HepG2 (cell line): ENCODE measurements at regions not wholly inside any gene's neighbourhood (a gene's known extent, or its start where the extent isn't known, plus 50 kb on each side); places are given as distances from the start of the nearest gene placed in this dataset.

Experiments used
- ATAC-seq: fragments of 200-7000 bp; cut with Tn5 transposase; 3 replicates; pipeline ENCODE4 v1.9.1; 2020; ENCODE audit warnings: mild to moderate bottlenecking, moderate library complexity
- BruUV-seq: library from RNA; stranded (reverse); fragments of 400-500 nt; replicated peaks from 2 replicates; lab custom pipeline; 2021; lab: Mats Ljungman, UMichigan
- CTCF ChIA-PET: fragments of 300-600 bp; formaldehyde crosslinking; extraction: SDS; loops from one replicate; lab custom pipeline; 2021; ENCODE audit warnings: low total read pairs, inconsistent platforms, low intra/inter-chr PET ratio; lab: Yijun Ruan, JAX
- POLR2A ChIA-PET: fragments of 350-600 bp; sonication (Branson Sonifier 250); formaldehyde crosslinking; loops from one replicate; lab custom pipeline; 2020; ENCODE audit warnings: antibody characterized with exemption, inconsistent platforms; lab: Yijun Ruan, JAX
- DNase-seq: peaks from one replicate; pipeline ENCODE4 v3.0.0-alpha.2; 2015; ENCODE audit warnings: low spot score
- FAIRE-seq: peaks from 3 replicates; lab custom pipeline; 2011; peaks lifted over from hg19 to GRCh38; lab: Jason Lieb, UNC
- H2AFZ ChIP-seq: one replicate; pipeline ENCODE4 v1.6.1; 2011; ENCODE audit warnings: low read length, inconsistent platforms
- H3K27ac ChIP-seq: fragments of 300-600 bp; 3 replicates; pipeline ENCODE4 v1.8.0; 2011; ENCODE audit warnings: mixed run types, mild to moderate bottlenecking, mixed read lengths, low read length, inconsistent platforms; ENCODE audit not compliant: insufficient read depth; ENCODE audit errors: extremely low read length
- H3K27me3 ChIP-seq, 2 experiments: fragments of 200-600 bp in 1 of 2; 2 replicates in 1 of 2; 3 replicates in 1 of 2; pipeline versions ENCODE4 v1.6.0 to v1.8.0; 2011; ENCODE audit warnings: low read length in 2 of 2, mild to moderate bottlenecking in 2 of 2, moderate library complexity in 2 of 2, inconsistent platforms in 1 of 2; ENCODE audit not compliant: insufficient read depth in 2 of 2, control insufficient read depth in 1 of 2
- H3K36me3 ChIP-seq, 2 experiments: fragments of 200-600 bp in 1 of 2; replicated peaks in 1 of 2; 2 replicates in 1 of 2; 3 replicates in 1 of 2; pipeline versions ENCODE4 v1.5.1 to v1.8.0; 2011; ENCODE audit warnings: low read length in 2 of 2, inconsistent platforms in 1 of 2; ENCODE audit not compliant: insufficient read depth in 2 of 2, control insufficient read depth in 1 of 2
- H3K4me1 ChIP-seq: 2 replicates; pipeline ENCODE4 v1.5.1; 2012; ENCODE audit warnings: low read length, inconsistent platforms; ENCODE audit not compliant: insufficient read depth
- H3K4me2 ChIP-seq: 2 replicates; pipeline ENCODE4 v1.6.0; 2011; ENCODE audit warnings: low read depth, low read length, inconsistent platforms
- H3K4me3 ChIP-seq, 3 experiments: fragments of 200-600 bp in 1 of 3; sonication (generic), shearing (Covaris generic) in 1 of 3; replicated peaks in 1 of 3; 2 replicates each; pipeline ENCODE4 v1.5.1; 2011 to 2016; ENCODE audit warnings: low read length in 3 of 3, inconsistent platforms in 2 of 3, low read depth in 2 of 3, mild to moderate bottlenecking in 2 of 3, control low read depth in 1 of 3, mixed read lengths in 1 of 3; ENCODE audit not compliant: insufficient read depth in 1 of 3
- H3K79me2 ChIP-seq: one replicate; pipeline ENCODE4 v1.6.1; 2011; ENCODE audit warnings: low read length, inconsistent platforms; ENCODE audit not compliant: insufficient read depth
- H3K9ac ChIP-seq: 2 replicates; pipeline ENCODE4 v1.6.0; 2011; ENCODE audit warnings: mild to moderate bottlenecking, low read depth, low read length, inconsistent platforms; ENCODE audit not compliant: insufficient read depth
- H3K9me3 ChIP-seq: 2 replicates; pipeline ENCODE4 v1.5.1; 2012; ENCODE audit warnings: mild to moderate bottlenecking, low read length
- H4K20me1 ChIP-seq: 2 replicates; pipeline ENCODE4 v1.6.0; 2011; ENCODE audit warnings: inconsistent platforms, mild to moderate bottlenecking, low read length, moderate library complexity; ENCODE audit not compliant: insufficient read depth
- BORCS8-MEF2B ChIP-seq: sonication (generic); formaldehyde crosslinking; IDR thresholded peaks from 2 replicates; pipeline ENCODE4 v1.8.0; 2022; ENCODE audit warnings: mild to moderate bottlenecking, missing genetic modification reagents
- CBX2 ChIP-seq, 2 experiments: fragments of 200-600 bp in 1 of 2; sonication (generic); formaldehyde crosslinking in 1 of 2; IDR thresholded peaks; 2 replicates each; pipeline versions ENCODE4 v1.7.0 to v1.8.1; 2018 to 2022; ENCODE audit warnings: low read depth in 2 of 2, low read length in 1 of 2, mild to moderate bottlenecking in 1 of 2, missing genetic modification reagents in 1 of 2
- ETS1 ChIP-seq: sonication (generic); formaldehyde crosslinking; IDR thresholded peaks from 2 replicates; pipeline ENCODE4 v1.4.0; 2020; ENCODE audit warnings: missing genetic modification reagents
- FIP1L1 ChIP-seq: fragments of 200-400 bp; formaldehyde crosslinking; IDR thresholded peaks from 2 replicates; pipeline ENCODE4 v1.6.1; 2018; ENCODE audit warnings: low read depth, mild to moderate bottlenecking, low read length, moderate library complexity, borderline replicate concordance; ENCODE audit not compliant: insufficient read depth
- FLYWCH1 ChIP-seq: sonication (generic); formaldehyde crosslinking; IDR thresholded peaks from 2 replicates; pipeline ENCODE4 v1.8.1; 2023; ENCODE audit warnings: mild to moderate bottlenecking, missing genetic modification reagents
- JARID2 ChIP-seq: sonication (generic); formaldehyde crosslinking; IDR thresholded peaks from 2 replicates; pipeline ENCODE4 v1.8.1; 2023; ENCODE audit warnings: missing genetic modification reagents, inconsistent platforms; ENCODE audit not compliant: insufficient replicate concordance
- KAT8 ChIP-seq: IDR thresholded peaks from 2 replicates; pipeline ENCODE4 v1.6.1; 2016; ENCODE audit warnings: missing genetic modification reagents, missing compliant biosample characterization
- MLX ChIP-seq: IDR thresholded peaks from 2 replicates; pipeline ENCODE4 v1.6.1; 2016
- NFYB ChIP-seq: sonication (generic); formaldehyde crosslinking; IDR thresholded peaks from 2 replicates; pipeline ENCODE4 v1.4.0; 2020; ENCODE audit warnings: missing genetic modification reagents
- NKX3-1 ChIP-seq: sonication (generic); formaldehyde crosslinking; IDR thresholded peaks from 2 replicates; pipeline ENCODE4 v1.5.0; 2020; ENCODE audit warnings: missing genetic modification reagents
- RORA ChIP-seq: sonication (generic); formaldehyde crosslinking; IDR thresholded peaks from 2 replicates; pipeline ENCODE4 v1.5.0; 2020; ENCODE audit warnings: mild to moderate bottlenecking, missing genetic modification reagents, moderate library complexity
- SIX4 ChIP-seq: sonication (generic); formaldehyde crosslinking; IDR thresholded peaks from 2 replicates; pipeline ENCODE4 v1.4.0; 2020; ENCODE audit warnings: missing genetic modification reagents
- SMYD3 ChIP-seq: sonication (generic); formaldehyde crosslinking; IDR thresholded peaks from 2 replicates; pipeline ENCODE4 v1.8.1; 2023; ENCODE audit warnings: mild to moderate bottlenecking, missing genetic modification reagents
- SNRNP70 ChIP-seq: fragments of 200-400 bp; formaldehyde crosslinking; IDR thresholded peaks from 2 replicates; pipeline ENCODE4 v1.6.1; 2017; ENCODE audit warnings: mild to moderate bottlenecking, low read depth, low read length, moderate library complexity
- SPEN ChIP-seq: sonication (generic); formaldehyde crosslinking; IDR thresholded peaks from 2 replicates; pipeline ENCODE4 v1.5.1; 2020; ENCODE audit warnings: low read depth, mild to moderate bottlenecking, missing genetic modification reagents
- TCF7 ChIP-seq: sonication (generic); IDR thresholded peaks from 2 replicates; pipeline ENCODE4 v1.6.1; 2016; ENCODE audit warnings: antibody characterized with exemption, low read depth
- ZNF282 ChIP-seq: fragments of 450-650 bp; IDR thresholded peaks from 2 replicates; pipeline ENCODE4 v1.6.1; 2018; ENCODE audit not compliant: partially characterized antibody
- ZNF354B ChIP-seq: sonication (generic); formaldehyde crosslinking; IDR thresholded peaks from 2 replicates; pipeline ENCODE4 v1.8.0; 2022; ENCODE audit warnings: mild to moderate bottlenecking, missing genetic modification reagents
- ZNF558 ChIP-seq: sonication (generic); formaldehyde crosslinking; IDR thresholded peaks from 2 replicates; pipeline ENCODE4 v1.9.0; 2022; ENCODE audit warnings: mild to moderate bottlenecking, missing genetic modification reagents, borderline replicate concordance
- ZNF747 ChIP-seq: sonication (generic); formaldehyde crosslinking; IDR thresholded peaks from 2 replicates; pipeline ENCODE4 v1.8.1; 2023; ENCODE audit warnings: missing genetic modification reagents, mild to moderate bottlenecking, borderline replicate concordance
- ZNF878 ChIP-seq: sonication (generic); formaldehyde crosslinking; IDR thresholded peaks from 2 replicates; pipeline ENCODE4 v1.8.1; 2023; ENCODE audit warnings: mild to moderate bottlenecking, missing genetic modification reagents, moderate library complexity
- ZNF879 ChIP-seq: sonication (generic); formaldehyde crosslinking; IDR thresholded peaks from 2 replicates; pipeline ENCODE4 v1.8.1; 2023; ENCODE audit warnings: missing genetic modification reagents
- WGBS: methylation state at CpG from one replicate; pipeline ENCODE4 v1.1.6; 2017; ENCODE audit warnings: low lambda C conversion rate; 5-methylcytosine and 5-hydroxymethylcytosine counted together
- in situ Hi-C: cut with HindIII; loops from 2 replicates; pipeline ENCODE4 v1.10.0; 2017; ENCODE audit warnings: low pct_unique_long_range_greater_than_20kb; ENCODE audit not compliant: extremely low pct_ligation_motif_present
- intact Hi-C: fragments of 100-400 bp; cut with micrococcal nuclease; formaldehyde crosslinking; loops from one replicate; pipeline ENCODE4 v1.10.0; 2022; ENCODE audit not compliant: unreplicated experiment

- ChIA-PET CTCF (no interaction called here), POLR2A (no interaction called here)
- no peak for ATAC-seq
- H4K20me1 ChIP-seq = no peaks in the 10 kb centered on the region
- in situ Hi-C loops (no loop called here), intact Hi-C loops (no loop called here)
- TF ChIP-seq SIX4 (CRISPR knock-in tag) (no peak), SPEN (CRISPR knock-in tag) (no peak), BORCS8-MEF2B (CRISPR knock-in tag) (no peak), TCF7 (no peak), SMYD3 (CRISPR knock-in tag) (no peak), ETS1 (CRISPR knock-in tag) (no peak), NFYB (CRISPR knock-in tag) (no peak), SNRNP70 (no peak), JARID2 (CRISPR knock-in tag) (no peak)
- H2AFZ ChIP-seq = no peak overlapping the region
- WGBS = 0% methylated on average over 1 of the region's 1 CpG
- H3K9me3 ChIP-seq = no peaks in the 10 kb centered on the region
- no peaks in the 10 kb centered on the region for H3K79me2 ChIP-seq
- no peaks in the 10 kb centered on the region for H3K27me3 ChIP-seq
- H3K27ac ChIP-seq = no peak overlapping the region
- H3K4me1 ChIP-seq = no peaks in the 10 kb centered on the region
- BruUV-seq = no TSS peak
- H3K4me3 ChIP-seq = no peak overlapping the region
- no peak overlapping the region for H3K4me2 ChIP-seq
- DNase-seq = no peak
- no peaks in the 10 kb centered on the region for H3K36me3 ChIP-seq
- H3K9ac ChIP-seq = no peak overlapping the region
- no peak for FAIRE-seq
These were observed 627.1 kb upstream of the FZD8 start for GRCh38 chr10:36269222-36269621.

DNA sequence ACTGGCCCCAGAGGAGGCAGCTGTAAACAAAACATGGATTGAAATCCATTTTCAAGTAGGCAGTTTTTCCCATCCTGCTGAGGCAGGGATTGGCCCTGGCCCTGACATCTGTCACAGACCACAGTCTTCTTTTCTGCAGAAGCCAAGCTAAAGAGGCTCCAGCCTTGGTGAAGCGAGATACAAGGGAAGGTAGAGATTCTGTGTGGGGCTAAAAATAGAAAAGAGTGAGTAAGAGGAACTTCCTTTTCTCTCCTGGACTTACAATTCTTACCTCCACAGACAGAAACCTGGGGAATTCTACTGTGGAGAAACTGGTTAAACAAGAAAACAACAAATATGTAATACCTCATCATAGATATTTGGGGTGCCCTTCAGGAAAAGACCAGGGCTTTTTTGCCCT, 624.8 kb upstream of the FZD8 start:
- BruUV-seq = no TSS peak
- no peak for FAIRE-seq

More for the DNA sequence above, 624.8 kb upstream of the FZD8 start:
- H3K4me3 ChIP-seq = no peak overlapping the region
- H3K27ac ChIP-seq = no peak overlapping the region
- ATAC-seq (no peak), DNase-seq (no peak)
- intact Hi-C loops (no loop called here), in situ Hi-C loops (no loop called here)
- no peaks in the 10 kb centered on the region for H3K9me3 ChIP-seq
- WGBS = 0% methylated on average over 1 of the region's 1 CpG
- H3K4me1 ChIP-seq = no peaks in the 10 kb centered on the region
- H3K36me3 ChIP-seq = no peaks in the 10 kb centered on the region
- TF ChIP-seq RORA (CRISPR knock-in tag) (no peak), CBX2 (IDR thresholded peaks at IDR 0.05; ENCODE audit: low read depth, low read length) (no peak), CBX2 (CRISPR knock-in tag; IDR thresholded peaks at IDR 0.05; ENCODE audit: low read depth) (no peak), ZNF354B (no peak), FLYWCH1 (CRISPR knock-in tag) (no peak), ZNF878 (CRISPR knock-in tag) (no peak), NKX3-1 (CRISPR knock-in tag) (no peak), ZNF879 (CRISPR knock-in tag) (no peak), ZNF747 (no peak), ZNF558 (no peak), KAT8 (no peak), MLX (CRISPR knock-in tag) (no peak), FIP1L1 (no peak), ZNF282 (no peak)
- no peak overlapping the region for H2AFZ ChIP-seq
- H3K27me3 ChIP-seq = no peaks in the 10 kb centered on the region
- H3K4me2 ChIP-seq = no peak overlapping the region
- POLR2A ChIA-PET = no interaction called here
- H3K79me2 ChIP-seq = no peaks in the 10 kb centered on the region
- CTCF ChIA-PET = no interaction called here
- no peaks in the 10 kb centered on the region for H4K20me1 ChIP-seq
- no peak overlapping the region for H3K9ac ChIP-seq
